SKM-1 (cell line): ENCODE measurements at regions not wholly inside any gene's neighbourhood (a gene's known extent, or its start where the extent isn't known, plus 50 kb on each side); places are given as distances from the start of the nearest gene placed in this dataset.

Experiments
- DNase-seq: peaks from one replicate; lab custom pipeline; 2025; ENCODE audit not compliant: unreplicated experiment; lab: John Stamatoyannopoulos, UW

DNA sequence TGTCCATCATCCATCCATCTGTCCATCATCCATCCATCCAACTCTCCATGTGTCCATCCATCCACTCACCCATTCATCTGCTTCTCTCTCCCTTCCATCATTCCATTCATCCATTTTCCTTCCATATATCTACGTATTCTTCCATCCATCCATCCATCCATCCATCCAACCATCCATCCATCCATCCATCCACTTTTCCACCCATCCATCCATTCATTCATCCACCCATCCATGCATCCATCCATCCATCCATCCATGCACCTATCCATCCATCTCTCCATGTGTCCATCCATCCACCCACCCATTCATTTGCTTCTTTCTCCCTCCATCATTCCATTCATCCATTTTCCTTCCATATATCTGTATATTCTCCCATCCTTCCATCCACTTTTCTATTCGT lies 214.0 kb upstream of the RTL1 start:
- DNase-seq: no peak

DNA sequence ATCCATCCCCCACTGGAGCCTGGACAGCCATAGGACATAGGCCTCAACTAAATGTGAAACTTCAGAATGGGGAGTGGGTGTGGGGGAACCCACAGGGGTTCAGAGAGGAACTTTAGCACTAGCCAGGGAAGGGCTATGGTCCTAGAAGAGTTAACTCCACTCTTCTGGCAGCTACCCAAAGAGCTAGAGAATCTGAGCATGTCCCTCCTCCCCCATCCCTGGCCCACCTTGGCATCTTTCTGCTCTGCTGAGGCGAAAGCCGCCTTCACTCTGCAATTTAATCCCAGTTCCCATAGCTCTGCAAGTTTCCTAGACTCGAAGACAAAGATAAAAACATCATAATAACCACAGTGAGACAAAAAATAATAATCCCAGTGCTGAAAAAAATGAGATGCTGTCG lies 214.7 kb upstream of the RTL1 start:
- DNase-seq: no peak

DNA sequence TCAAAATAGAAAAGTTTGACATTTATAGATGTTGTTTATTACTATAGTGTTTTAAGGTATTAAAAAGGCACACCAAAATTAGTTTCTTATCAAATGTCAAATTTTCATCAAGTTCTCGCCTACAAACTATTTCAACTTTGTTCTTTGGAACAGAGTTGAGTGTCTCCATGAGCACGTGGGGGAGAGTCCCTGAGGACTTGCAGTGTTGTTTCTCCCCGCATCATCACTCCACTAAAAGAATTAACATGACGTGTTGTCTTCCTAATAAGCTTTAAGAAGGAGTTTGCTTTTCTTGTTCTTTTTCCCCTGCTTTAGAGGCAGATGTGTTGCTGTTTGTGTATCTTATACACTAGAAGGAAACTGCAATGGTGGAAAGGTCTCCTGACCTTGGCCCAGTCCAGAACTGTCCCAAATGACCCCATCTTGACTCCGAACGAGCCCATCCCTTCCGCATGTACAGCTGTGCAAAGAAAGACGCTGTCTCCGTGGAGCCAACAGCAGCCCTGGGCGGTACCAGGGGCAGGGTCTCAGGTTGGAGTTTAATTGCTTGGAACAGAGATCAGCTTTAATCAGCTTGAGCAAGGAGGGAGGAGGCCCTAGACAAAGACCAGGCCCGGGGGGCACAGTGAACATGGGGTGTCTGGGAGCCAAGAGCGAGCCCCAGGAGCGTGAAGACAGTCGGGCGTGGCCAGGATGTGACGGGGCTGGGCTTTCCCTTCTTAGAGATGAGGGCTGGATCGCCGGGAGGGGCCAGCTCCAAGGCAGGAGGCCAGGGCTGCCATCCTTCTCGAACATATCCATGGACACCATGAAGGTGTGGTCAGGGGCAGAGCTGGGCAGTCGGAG lies 215.4 kb upstream of the RTL1 start:
- DNase-seq: no peak

DNA sequence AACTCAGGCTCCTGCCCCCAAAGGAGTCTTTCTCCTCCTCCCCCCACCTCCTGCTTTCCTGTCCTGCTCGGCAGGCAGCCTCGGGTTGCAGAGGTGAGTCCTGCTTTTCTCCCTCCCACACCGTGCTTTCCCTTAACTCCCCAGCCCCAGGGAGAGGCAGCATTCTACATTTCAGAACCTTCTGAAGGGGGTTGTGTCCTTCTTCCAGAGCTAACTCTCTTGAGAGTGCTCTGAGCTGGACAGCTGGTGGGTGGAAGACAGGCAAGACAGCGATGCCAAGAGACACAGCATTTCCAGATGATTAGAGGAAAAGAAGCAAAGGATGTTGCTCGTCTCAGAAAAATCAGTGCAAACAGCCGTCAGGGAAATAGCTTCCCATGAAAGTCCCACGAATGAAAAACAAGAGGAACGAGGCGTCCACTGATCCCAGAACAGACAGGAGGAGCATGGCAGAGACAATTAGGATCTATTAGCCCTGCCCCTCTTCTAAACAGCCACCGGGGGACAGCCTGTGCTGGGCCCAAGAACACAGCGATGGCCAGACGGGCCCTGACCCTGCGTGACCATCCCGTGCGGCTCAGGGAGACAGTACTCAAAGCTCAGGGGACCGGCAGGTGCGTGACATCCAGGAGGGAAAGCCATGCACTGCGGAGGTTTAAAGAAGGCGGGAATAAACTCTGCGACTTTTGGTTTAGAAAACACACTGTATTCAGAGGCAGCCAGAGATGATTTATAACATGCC lies 216.5 kb upstream of the RTL1 start:
- no peak for DNase-seq

DNA sequence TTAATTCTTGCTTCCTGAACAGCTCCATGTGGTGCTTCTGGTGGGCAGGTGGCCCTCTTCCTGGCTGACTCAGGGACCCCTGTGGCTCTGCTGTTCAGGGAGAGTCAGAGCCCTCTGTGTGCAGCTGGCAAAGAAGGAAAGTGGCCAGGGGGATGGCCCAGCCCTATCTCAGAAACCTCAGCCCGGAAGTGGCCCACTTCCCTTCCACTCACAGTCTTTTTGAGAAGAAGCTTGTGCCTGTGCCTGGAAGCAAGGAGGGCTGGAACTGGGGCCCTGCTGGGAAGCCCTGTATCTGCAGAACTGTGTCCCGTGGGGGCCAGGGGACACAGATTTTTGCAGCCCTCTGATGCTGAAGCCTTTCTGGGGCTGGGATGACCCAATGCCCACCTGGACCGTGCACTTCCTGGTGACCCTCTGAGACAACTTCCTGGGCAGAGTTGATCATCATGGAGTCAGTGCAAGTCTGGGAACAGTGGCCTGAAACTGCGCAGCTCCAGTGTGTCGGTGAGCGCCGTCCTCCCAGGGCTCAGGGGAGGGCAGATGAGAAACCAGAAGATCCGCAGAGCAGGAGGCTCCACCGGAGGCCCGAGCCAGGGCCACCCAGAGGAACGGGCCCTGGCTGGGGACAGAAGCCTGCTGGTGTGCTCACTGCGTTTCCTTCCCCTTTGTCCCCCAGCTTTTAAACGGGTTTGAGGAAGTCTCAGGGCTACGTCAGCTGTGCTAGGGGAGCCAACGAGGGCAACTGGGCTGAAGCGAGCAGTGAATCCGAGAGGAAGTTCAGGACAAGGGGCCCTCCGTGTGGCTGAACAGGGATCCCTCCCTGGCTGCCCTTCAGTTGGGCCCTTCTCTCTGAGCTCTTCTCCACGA lies 217.4 kb upstream of the RTL1 start:
- peak; percentile 57 for DNase-seq

DNA sequence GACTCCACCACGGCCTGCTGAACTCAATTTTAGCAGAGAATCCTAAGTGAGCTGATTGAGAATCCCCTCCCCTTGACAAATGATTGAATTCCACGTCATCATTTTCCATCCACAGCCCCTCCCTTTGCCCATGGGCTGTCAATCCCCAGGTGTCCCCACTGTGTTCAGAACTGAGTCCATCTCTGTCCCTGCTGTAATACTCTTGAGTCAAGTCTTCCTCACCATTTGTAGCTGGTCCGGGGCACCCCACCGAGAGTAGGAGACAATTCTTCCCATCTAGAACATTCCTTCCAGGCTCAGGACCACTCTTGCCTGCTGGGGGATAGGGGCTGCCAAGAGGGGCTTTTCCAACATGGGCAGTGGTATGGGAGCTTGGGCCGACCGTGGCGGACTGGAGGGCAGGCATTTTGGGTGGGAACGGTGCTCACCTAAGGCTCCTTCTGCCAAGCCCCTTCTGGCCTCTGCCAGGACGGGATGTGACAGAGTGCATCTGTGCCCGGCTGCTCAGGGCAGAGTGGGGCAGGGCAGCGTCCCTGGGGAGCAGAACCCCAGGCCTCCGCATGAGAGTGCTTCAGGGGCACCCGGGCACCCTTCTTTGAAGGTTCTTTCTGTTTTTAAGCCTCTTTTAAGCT lies 218.1 kb upstream of the RTL1 start:
- no peak for DNase-seq

DNA sequence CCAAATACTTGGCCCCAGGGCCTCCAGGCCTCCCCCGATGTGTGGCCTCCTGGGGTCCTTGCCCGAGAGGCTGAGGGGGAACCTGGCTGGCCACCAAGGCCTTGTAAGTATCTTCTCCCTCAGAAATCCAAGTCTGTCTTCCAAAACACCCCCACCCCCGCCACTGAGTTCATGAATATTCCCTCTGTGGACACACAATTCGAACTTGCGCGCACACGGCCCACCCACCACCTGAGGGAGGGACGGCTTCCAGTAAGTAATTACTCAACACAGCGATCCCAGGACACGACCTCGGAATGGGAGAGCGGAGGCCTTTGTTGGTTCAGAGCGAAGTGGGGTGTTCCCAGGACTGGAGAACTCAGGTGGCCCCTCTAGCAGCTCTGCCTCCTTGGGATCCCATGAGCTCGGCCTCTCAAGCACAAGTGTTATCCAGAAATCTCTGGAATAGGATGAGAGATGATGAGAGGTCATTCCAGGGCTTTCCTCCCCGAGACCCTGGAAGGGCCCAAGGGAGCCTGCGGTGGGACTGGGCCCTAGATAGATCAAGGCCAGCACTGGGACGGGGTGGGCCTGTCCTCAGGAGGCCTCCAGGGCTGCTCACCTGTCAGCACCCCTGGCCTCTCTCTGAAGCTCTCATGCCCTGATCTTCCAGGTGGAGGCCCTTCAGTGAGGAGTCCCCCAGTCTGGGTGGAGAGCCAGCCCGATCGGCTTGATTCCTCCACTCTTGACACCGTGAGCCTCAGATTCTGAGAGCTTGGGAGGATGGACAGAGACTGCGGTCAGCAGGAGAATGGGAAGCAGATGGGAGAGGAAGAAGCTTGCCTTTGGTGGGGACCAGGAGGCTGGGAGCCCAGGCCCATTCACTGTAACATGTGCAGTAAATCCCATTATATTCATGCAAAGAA lies 219.0 kb upstream of the RTL1 start:
- DNase-seq: no peak

DNA sequence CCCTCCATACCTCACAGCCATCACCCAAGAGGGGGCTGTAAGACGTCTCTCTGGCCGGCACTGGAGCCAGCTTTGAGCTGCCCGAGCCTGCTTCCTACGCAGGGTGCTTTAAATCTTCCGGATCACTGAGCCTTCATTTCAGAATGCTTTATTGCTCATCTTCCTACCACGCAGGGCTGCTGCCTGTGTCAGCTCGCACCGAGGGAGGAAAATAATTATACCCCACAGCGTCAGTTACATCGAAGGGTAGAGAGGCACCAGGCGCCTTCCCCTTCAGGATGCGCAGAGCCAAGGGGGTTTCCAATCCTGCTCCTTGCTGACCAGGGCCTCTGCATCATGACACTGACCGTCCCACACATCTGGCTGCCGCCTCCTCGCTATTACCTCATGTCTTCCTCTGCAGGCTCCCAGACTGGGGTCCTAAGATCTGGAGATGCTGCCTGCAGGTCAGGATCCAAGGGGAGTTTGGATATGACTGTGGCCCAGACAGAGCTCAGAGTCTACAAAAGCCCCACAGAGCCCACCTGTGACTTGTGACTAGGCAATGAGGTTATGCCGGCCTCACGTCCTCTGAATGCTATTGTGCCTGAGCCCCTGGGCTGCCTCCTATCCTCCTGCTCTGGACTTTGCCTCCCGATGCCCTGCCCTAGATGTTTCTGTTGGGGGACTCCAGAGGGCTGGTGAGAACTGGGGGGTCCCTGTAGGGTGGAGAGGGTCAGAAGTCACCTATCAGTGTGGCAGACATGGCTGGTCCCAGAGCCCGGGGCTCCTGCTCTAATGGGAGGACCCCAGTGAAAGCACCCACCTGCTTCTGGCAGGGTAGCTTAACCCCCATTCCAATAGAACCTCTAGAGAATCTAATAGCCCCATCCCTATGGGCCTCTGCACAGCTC lies 220.3 kb upstream of the RTL1 start:
- DNase-seq: no peak

DNA sequence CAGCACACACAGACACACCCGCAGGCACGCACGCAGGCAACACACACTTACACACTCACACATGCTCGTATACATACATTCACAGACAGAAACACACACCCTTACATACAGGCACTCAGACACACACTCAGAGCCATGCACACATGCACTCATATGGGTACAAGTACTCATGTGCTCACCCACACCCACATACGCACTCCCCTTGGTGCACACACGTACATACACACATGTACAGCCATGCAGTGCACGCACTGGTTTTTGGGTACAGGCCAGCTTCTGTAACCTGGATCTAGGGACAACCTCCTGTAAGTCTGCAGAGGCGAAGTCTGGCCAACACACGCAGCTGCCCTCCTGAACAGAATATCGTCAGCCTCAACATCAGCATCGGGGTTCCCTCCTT lies 221.3 kb upstream of the RTL1 start:
- no peak for DNase-seq

DNA sequence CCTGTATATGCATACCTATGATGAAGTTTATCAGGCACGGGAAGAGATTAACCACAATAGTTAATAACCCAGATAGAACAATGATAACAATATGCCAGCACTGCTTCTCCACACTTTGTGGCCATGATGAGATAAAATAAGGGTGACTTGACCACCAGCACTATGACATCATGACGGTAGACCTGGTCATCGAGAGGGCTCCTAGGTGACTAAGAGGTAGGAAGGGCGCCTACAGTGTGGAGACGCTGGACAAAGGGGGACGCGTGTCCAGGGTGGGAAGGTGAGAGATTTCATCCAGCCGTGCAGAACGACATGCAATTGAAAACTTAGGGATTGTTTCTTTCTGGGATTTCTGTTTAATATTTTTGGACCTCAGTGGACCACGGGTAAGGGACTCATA lies 221.8 kb upstream of the RTL1 start:
- no peak for DNase-seq

DNA sequence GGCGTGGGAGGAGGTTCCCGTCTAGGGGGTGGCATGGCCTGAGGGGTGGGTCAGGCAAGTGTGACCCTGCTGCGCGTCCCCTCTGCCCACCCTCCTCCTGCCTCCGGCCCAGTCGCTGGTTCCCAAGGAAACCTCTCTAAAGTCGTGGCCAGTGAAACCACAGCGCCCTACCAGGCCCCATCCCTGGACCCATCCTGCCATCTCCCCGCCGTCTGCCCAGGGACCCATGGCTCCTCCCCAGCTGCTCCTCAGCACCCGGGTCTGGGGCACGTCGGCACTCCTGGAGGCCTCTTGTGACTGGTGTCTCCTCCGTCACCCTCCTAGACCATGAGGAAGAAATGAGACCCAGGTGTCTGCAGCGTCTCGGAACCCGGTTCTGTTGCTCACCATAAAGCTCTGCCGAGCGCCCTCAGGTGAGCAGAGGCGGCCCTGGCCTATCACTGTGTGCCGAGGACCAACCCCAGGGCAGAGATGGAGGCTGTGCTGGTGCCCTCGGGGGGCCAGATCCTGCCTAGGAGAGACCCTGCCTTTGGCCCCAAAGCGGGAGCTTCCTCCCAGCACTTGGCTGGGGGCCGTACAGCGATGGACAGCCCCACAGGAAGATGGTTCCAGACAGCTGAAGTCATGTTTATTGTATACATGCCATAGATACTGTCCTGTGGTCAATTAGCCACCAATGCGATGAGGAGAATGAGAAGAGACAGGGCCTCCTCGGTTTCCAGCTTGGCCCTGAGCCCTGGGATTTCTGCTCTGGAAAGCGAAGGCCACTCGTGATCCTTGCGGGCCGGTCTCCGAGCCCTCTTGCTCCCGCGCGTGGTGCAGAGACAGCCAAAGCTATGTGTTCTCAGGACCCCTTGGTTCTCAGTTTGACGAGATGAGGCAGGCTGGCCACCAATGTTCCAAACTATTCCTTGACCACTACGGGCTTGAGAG lies 222.5 kb upstream of the RTL1 start:
- no peak for DNase-seq

DNA sequence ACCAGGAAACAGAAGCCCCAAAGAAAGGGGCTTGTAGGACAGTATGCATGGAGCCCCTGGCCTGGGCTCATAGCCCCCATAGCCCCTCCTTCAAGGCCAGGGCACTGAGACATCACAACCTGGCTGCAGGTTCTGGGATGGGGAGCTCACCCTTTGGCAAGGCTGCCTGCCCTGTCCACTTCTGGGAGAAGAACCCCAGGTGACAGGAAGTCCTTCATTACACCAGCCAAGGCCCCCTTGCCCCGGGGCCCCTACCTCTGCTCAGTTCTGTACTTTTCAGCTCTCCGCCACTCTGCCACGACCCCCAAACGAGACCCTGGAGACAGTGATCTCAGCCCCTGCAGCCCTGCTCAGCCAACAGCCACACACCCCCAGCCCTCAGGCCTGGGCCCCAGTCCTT lies 223.2 kb upstream of the RTL1 start:
- DNase-seq: no peak

DNA sequence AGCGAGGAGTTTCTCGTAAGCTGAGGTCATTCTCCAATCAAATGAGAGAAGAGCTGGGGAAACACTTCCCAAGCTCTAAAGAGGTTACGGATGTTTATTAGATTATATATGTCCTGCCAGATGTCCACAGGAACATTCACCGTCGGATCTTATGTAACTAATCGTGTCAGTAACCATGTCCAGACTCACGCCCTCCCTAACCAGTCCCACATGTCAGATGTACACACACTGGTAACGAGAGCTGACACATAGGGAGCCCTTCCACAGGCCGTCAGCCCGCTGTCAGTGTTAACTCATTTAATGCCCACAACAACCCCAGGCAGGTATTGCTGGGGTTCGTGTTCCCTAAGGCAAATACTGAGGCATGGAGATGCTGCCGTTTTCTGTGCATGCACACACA lies 223.7 kb upstream of the RTL1 start:
- DNase-seq: no peak

DNA sequence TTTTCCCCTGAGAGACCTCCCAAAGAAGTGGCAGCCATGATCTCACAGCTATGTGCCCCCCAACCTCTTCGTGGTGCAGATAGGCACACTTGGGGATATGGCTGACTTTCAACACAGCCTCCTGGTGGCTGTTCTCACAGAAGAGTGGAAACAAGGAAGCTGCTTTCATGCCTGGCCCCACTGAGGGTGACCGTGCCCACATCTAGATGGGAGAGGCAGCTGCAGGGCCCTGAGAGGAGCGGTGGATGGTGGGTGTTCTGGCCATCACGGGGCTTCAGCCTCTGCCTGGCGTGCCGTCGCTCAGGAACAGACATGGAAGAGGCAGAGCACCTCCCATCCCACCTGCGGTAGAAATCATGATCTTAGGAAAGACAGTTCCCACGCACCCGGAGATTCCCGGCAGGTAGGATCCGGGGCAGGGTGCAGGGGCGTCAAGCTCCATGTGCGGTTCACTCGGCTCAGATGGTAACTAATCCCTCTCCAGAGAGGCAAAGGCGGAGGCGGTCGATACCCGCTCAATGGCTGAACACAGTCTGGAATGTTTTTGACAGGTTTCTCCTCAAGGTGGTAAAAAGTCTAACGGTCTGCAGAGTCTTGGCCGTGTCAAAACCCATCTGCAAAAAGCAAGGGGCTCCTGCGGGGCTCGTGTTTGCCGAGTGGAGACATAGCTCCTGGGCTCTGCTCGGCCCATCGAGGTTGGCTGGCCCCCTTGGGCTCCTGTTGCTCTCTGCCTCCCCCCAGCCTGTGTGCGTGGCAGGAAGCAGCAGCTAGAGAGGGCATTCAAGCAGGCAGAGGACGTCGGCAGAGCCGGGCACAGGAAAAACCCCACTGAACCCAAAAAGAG lies 225.2 kb upstream of the RTL1 start:
- DNase-seq: no peak

DNA sequence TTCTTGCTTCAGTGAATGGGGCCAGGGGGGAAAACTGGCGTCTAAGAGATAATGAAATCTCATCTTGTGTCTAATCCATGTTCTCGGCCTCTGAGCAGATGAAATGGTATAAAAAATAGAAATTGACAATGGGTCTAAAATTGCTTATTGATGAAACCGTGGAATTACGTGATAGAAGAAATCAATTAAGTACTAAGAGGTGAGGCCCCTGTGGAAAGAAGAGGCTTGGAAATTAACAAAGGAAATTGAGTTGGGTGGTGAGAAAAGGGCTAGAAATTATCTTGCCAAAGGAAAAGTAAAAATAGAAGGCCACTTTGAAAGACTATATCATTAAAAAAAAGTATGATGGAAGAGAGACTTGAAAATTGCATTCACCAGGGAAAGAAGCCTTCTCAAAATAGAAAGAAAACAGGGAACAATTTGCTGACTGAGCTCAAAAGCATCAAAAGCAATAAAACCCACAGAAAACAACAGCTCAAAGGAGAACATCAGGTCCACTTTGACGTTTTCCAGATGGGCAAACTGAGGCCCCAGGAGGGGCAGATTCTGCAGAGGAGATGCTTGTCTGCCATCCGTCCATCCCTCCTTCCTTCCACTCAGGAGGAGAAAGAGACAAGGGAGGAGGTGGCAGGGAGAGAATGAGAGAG lies 226.1 kb upstream of the RTL1 start:
- no peak for DNase-seq

DNA sequence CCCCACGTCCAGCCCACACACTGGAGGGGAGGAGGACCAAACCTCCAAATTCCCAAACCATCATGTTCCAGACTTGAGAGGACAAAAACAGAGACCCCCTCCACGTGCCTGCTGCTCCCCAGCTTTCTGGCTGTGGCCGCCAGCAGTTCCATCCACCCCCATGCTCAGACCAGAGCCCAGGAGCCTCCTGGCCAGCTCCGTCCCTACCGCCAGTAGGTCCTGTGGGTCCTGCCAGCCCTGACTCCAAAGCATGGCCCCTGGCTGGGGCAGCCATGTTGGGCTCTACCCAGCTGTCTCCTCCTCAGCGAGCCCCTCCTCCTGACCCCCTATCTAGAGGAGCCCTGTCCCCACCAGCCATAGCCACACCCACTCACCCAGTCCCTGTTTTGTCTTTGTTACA lies 227.3 kb upstream of the RTL1 start:
- DNase-seq: no peak

DNA sequence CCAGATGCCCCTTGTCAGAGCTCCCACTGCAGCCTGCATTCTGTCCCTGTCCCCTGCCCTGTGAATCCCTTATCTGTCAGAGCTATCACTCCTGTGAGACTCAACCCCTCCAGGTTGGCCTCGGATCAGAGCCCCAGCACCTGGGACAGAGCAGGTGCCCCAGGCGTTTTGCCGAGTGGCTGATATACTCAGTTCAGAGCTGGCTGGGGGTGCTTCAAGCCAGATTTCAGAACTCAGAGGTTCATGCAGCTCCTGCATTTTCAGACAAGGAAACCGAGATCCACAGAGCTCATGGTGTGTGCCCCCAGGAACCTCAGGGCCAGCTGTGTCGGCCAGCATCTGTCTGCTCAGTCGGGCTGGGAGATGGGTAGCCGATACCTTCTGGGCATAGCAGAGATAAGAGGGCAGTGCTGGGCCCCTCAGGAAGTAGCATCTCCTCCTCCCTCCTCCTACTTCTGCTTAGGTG lies 228.0 kb upstream of the RTL1 start:
- no peak for DNase-seq
